Mesendoderm (in vitro differentiated cells): ENCODE measurements at regions not wholly inside any gene's neighbourhood (a gene's known extent, or its start where the extent isn't known, plus 50 kb on each side); places are given as distances from the start of the nearest gene placed in this dataset.

Source experiments
- DNase-seq: peaks from one replicate; pipeline ENCODE4 v3.0.0; 2013
- H2AK5ac ChIP-seq: 2 replicates; pipeline ENCODE4 v1.6.1; 2013; ENCODE audit warnings: low read length, inconsistent platforms
- H2BK120ac ChIP-seq: 2 replicates; pipeline ENCODE4 v1.6.1; 2013; ENCODE audit warnings: low read depth, mild to moderate bottlenecking, low read length, moderate library complexity, mixed read lengths
- H2BK15ac ChIP-seq: replicated peaks from 2 replicates; pipeline ENCODE4 v1.6.1; 2013; ENCODE audit warnings: low read depth, mild to moderate bottlenecking, moderate library complexity
- H2BK5ac ChIP-seq: 2 replicates; pipeline ENCODE4 v1.6.1; 2013; ENCODE audit warnings: low read length, inconsistent platforms
- H3K18ac ChIP-seq: 2 replicates; pipeline ENCODE4 v1.6.1; 2013; ENCODE audit warnings: mild to moderate bottlenecking, low read length, mixed read lengths
- H3K23ac ChIP-seq: one replicate; pipeline ENCODE4 v1.6.1; 2013; ENCODE audit warnings: low read length
- H3K27ac ChIP-seq: 2 replicates; pipeline ENCODE4 v1.5.1; 2013; ENCODE audit warnings: low read depth, mild to moderate bottlenecking, inconsistent platforms, low read length, moderate library complexity
- H3K27me3 ChIP-seq: 2 replicates; pipeline ENCODE4 v1.6.1; 2013; ENCODE audit warnings: low read length, control low read depth, mild to moderate bottlenecking, inconsistent platforms; ENCODE audit not compliant: insufficient read depth, poor library complexity
- H3K36me3 ChIP-seq: 2 replicates; pipeline ENCODE4 v1.6.1; 2013; ENCODE audit warnings: low read length, inconsistent platforms; ENCODE audit not compliant: control insufficient read depth, insufficient read depth
- H3K4ac ChIP-seq: one replicate; pipeline ENCODE4 v1.6.1; 2013; ENCODE audit warnings: low read depth, mild to moderate bottlenecking, low read length, moderate library complexity
- H3K4me1 ChIP-seq: 2 replicates; pipeline ENCODE4 v1.6.1; 2013; ENCODE audit warnings: low read depth, low read length, inconsistent platforms; ENCODE audit not compliant: control insufficient read depth
- H3K4me2 ChIP-seq: 2 replicates; pipeline ENCODE4 v1.6.1; 2013; ENCODE audit warnings: low read length
- H3K4me3 ChIP-seq: 2 replicates; pipeline ENCODE4 v1.5.1; 2013; ENCODE audit warnings: mild to moderate bottlenecking, low read length
- H3K56ac ChIP-seq: one replicate; pipeline ENCODE4 v1.6.1; 2013; ENCODE audit warnings: low read length
- H3K79me1 ChIP-seq: 2 replicates; pipeline ENCODE4 v1.6.1; 2013; ENCODE audit warnings: low read length, inconsistent platforms
- H3K79me2 ChIP-seq: 2 replicates; pipeline ENCODE4 v1.6.1; 2013; ENCODE audit warnings: mild to moderate bottlenecking, low read length; ENCODE audit not compliant: control insufficient read depth, insufficient read depth
- H3K9ac ChIP-seq: 2 replicates; pipeline ENCODE4 v1.6.1; 2013; ENCODE audit warnings: low read length, inconsistent platforms
- H4K5ac ChIP-seq: one replicate; pipeline ENCODE4 v1.6.1; 2013; ENCODE audit warnings: low read length
- H4K8ac ChIP-seq: one replicate; pipeline ENCODE4 v1.6.1; 2013; ENCODE audit warnings: low read depth, mild to moderate bottlenecking, control low read depth, low read length, moderate library complexity
- WGBS: extraction: QIAGEN DNeasy Blood & Tissue Kit; methylation state at CpG from one replicate; pipeline ENCODE4 v1.1.7; 2013; ENCODE audit warnings: low lambda C conversion rate, missing lambda C conversion rate; ENCODE audit not compliant: insufficient coverage; ENCODE audit errors: extremely low coverage; 5-methylcytosine and 5-hydroxymethylcytosine counted together

- no peaks in the 10 kb centered on the region for H3K79me2 ChIP-seq
- H3K9ac ChIP-seq, result no peak overlapping the region
- no peak overlapping the region for H3K18ac ChIP-seq
- H3K79me1 ChIP-seq, result no peaks in the 10 kb centered on the region
- no peak overlapping the region for H3K4me2 ChIP-seq
- H2BK5ac ChIP-seq, result no peak overlapping the region
- no peak overlapping the region for H3K4ac ChIP-seq
- H4K8ac ChIP-seq, result no peak overlapping the region
- H3K23ac ChIP-seq, result no peak overlapping the region
- H3K36me3 ChIP-seq, result no peaks in the 10 kb centered on the region
- no peak overlapping the region for H2AK5ac ChIP-seq
- WGBS, result no CpG with 5 or more reads among the region's 11 CpGs
- peak; percentile 6 for DNase-seq
- H3K4me3 ChIP-seq, result no peak overlapping the region
- H4K5ac ChIP-seq, result no peak overlapping the region
- no peaks in the 10 kb centered on the region for H3K27me3 ChIP-seq
- no peak overlapping the region for H3K27ac ChIP-seq
- H3K56ac ChIP-seq, result no peak overlapping the region
- H2BK15ac ChIP-seq, result no peak overlapping the region
- no peaks in the 10 kb centered on the region for H3K4me1 ChIP-seq
- no peak overlapping the region for H2BK120ac ChIP-seq
Observed at GRCh38 chr6:165910184-165910966, 247.3 kb upstream of the PDE10A start.

GRCh38 chr6:165906736-165907135, 243.7 kb upstream of the PDE10A start:
- H3K4ac ChIP-seq, result no peak overlapping the region
- H2BK120ac ChIP-seq, result no peak overlapping the region
- no peak overlapping the region for H3K4me2 ChIP-seq
- H3K4me1 ChIP-seq, result no peaks in the 10 kb centered on the region
- H3K27ac ChIP-seq, result no peak overlapping the region
- H4K5ac ChIP-seq, result no peak overlapping the region
- H2BK15ac ChIP-seq, result no peak overlapping the region
- no peaks in the 10 kb centered on the region for H3K79me2 ChIP-seq
- no peak for DNase-seq
- no peaks in the 10 kb centered on the region for H3K79me1 ChIP-seq
- H3K9ac ChIP-seq, result no peak overlapping the region
- H3K23ac ChIP-seq, result no peak overlapping the region
- WGBS, result no CpG with 5 or more reads among the region's 7 CpGs
- H4K8ac ChIP-seq, result no peak overlapping the region
- H3K27me3 ChIP-seq, result no peaks in the 10 kb centered on the region
- H3K4me3 ChIP-seq, result no peak overlapping the region
- H2AK5ac ChIP-seq, result no peak overlapping the region
- H3K56ac ChIP-seq, result no peak overlapping the region
- H3K36me3 ChIP-seq, result no peaks in the 10 kb centered on the region
- no peak overlapping the region for H2BK5ac ChIP-seq
- H3K18ac ChIP-seq, result no peak overlapping the region

GRCh38 chr6:165905744-165906143, 242.7 kb upstream of the PDE10A start:
- Histone ChIP-seq H3K27ac (no peak overlapping the region), H4K8ac (no peak overlapping the region), H2AK5ac (no peak overlapping the region), H2BK15ac (no peak overlapping the region), H2BK120ac (no peak overlapping the region), H2BK5ac (no peak overlapping the region), H3K4me1 (no peaks in the 10 kb centered on the region), H3K4me2 (no peak overlapping the region), H3K18ac (no peak overlapping the region), H3K56ac (no peak overlapping the region), H3K79me1 (no peaks in the 10 kb centered on the region), H4K5ac (no peak overlapping the region), H3K23ac (no peak overlapping the region), H3K27me3 (no peaks in the 10 kb centered on the region), H3K79me2 (no peaks in the 10 kb centered on the region), H3K4ac (no peak overlapping the region), H3K4me3 (no peak overlapping the region), H3K36me3 (no peaks in the 10 kb centered on the region), H3K9ac (no peak overlapping the region)
- no peak for DNase-seq
- WGBS, result no CpG with 5 or more reads among the region's 2 CpGs

GRCh38 chr6:165900970-165901369, 237.9 kb upstream of the PDE10A start:
- no peak overlapping the region for H2BK120ac ChIP-seq
- H3K4me1 ChIP-seq, result no peaks in the 10 kb centered on the region
- no peak overlapping the region for H3K18ac ChIP-seq
- H3K27me3 ChIP-seq, result no peaks in the 10 kb centered on the region
- no peak overlapping the region for H4K8ac ChIP-seq
- no peak overlapping the region for H4K5ac ChIP-seq
- no peak overlapping the region for H3K23ac ChIP-seq
- WGBS, result no CpG with 5 or more reads among the region's 10 CpGs
- no peak overlapping the region for H3K27ac ChIP-seq
- H3K79me2 ChIP-seq, result no peaks in the 10 kb centered on the region
- no peak overlapping the region for H3K4me3 ChIP-seq
- no peak overlapping the region for H3K9ac ChIP-seq
- no peak overlapping the region for H3K4me2 ChIP-seq
- no peaks in the 10 kb centered on the region for H3K79me1 ChIP-seq
- H2BK5ac ChIP-seq, result no peak overlapping the region
- no peak overlapping the region for H3K56ac ChIP-seq
- H2AK5ac ChIP-seq, result no peak overlapping the region
- H3K4ac ChIP-seq, result no peak overlapping the region
- H2BK15ac ChIP-seq, result no peak overlapping the region
- no peak for DNase-seq
- H3K36me3 ChIP-seq, result no peaks in the 10 kb centered on the region

- H3K79me1 ChIP-seq, result no peaks in the 10 kb centered on the region
- no CpG with 5 or more reads among the region's 6 CpGs for WGBS
- H3K27ac ChIP-seq, result no peak overlapping the region
Observed at GRCh38 chr6:165899611-165900010, 236.6 kb upstream of the PDE10A start.

More at GRCh38 chr6:165899611-165900010, 236.6 kb upstream of the PDE10A start:
- H3K4me2 ChIP-seq, result no peak overlapping the region
- H3K9ac ChIP-seq, result no peak overlapping the region
- H3K23ac ChIP-seq, result no peak overlapping the region
- no peak overlapping the region for H2BK120ac ChIP-seq
- no peaks in the 10 kb centered on the region for H3K36me3 ChIP-seq
- no peaks in the 10 kb centered on the region for H3K79me2 ChIP-seq
- no peak for DNase-seq
- H3K4ac ChIP-seq, result no peak overlapping the region
- H4K5ac ChIP-seq, result no peak overlapping the region
- H3K18ac ChIP-seq, result no peak overlapping the region
- no peak overlapping the region for H4K8ac ChIP-seq
- no peak overlapping the region for H3K4me3 ChIP-seq
- no peak overlapping the region for H2BK15ac ChIP-seq
- H2BK5ac ChIP-seq, result no peak overlapping the region
- no peaks in the 10 kb centered on the region for H3K4me1 ChIP-seq
- no peak overlapping the region for H2AK5ac ChIP-seq
- no peaks in the 10 kb centered on the region for H3K27me3 ChIP-seq
- H3K56ac ChIP-seq, result no peak overlapping the region
